ENCODE measurements at regions not wholly inside any gene's neighbourhood (a gene's known extent, or its start where the extent isn't known, plus 50 kb on each side); places are given as distances from the start of the nearest gene placed in this dataset.
"Not testable (repeated sequence)": the region's sequence is repeated elsewhere in the genome, so short reads cannot be mapped to it uniquely, and the experiment has no call there.

DNA sequence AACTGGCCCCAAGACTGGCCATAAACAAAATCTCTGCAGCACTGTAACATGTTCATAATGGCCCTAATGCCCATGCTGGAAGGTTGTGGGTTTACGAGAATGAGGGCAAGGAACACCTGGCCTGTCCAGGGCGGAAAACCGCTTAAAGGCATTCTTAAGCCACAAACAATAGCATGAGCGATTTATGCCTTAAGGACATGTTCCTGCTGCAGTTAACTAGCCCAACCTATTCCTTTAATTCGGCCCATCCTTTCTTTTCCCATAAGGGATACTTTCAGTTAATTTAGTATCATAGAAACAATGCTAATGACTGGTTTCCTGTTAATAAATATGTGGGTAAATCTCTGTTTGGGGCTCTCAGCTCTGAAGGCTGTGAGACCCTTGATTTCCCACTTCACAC is 95.7 kb upstream of the PRKD1 start:
- TF ChIP-seq, protein P1, sequence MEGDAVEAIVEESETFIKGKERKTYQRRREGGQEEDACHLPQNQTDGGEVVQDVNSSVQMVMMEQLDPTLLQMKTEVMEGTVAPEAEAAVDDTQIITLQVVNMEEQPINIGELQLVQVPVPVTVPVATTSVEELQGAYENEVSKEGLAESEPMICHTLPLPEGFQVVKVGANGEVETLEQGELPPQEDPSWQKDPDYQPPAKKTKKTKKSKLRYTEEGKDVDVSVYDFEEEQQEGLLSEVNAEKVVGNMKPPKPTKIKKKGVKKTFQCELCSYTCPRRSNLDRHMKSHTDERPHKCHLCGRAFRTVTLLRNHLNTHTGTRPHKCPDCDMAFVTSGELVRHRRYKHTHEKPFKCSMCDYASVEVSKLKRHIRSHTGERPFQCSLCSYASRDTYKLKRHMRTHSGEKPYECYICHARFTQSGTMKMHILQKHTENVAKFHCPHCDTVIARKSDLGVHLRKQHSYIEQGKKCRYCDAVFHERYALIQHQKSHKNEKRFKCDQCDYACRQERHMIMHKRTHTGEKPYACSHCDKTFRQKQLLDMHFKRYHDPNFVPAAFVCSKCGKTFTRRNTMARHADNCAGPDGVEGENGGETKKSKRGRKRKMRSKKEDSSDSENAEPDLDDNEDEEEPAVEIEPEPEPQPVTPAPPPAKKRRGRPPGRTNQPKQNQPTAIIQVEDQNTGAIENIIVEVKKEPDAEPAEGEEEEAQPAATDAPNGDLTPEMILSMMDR (conservative IDR thresholded peaks at IDR 0.05 in 1 of 2, IDR thresholded peaks at IDR 0.05 in 1 of 2; ENCODE audit: low read depth in 1 of 2, low read length in 2 of 2), result not testable (repeated sequence)
- not testable (repeated sequence) for TF ChIP-seq EZH2 (IDR thresholded peaks at IDR 0.05; ENCODE audit: low read length, missing control alignments)
